Tibial artery (tissue), 4 donors: ENCODE measurements at regions not wholly inside any gene's neighbourhood (a gene's known extent, or its start where the extent isn't known, plus 50 kb on each side); places are given as distances from the start of the nearest gene placed in this dataset.

Experiments
- DNase-seq, 2 donors: peaks; one replicate each; pipeline ENCODE4 v3.0.0-alpha.2; 2019
- H3K27ac ChIP-seq, 2 donors: fragments of 200-600 bp; sonication (generic) in 1 of 2; 1 replicate in 1 of 2; 2 replicates in 1 of 2; pipeline ENCODE4 v1.5.1; 2018 to 2019; ENCODE audit warnings: mild to moderate bottlenecking in 1 of 2
- H3K27me3 ChIP-seq, 2 donors: fragments of 200-600 bp; sonication (generic) in 1 of 2; one replicate each; pipeline versions ENCODE4 v1.5.1 to v1.6.0; 2016 to 2019
- H3K36me3 ChIP-seq, 3 donors: fragments of 200-600 bp; sonication (generic) in 2 of 3; one replicate each; pipeline ENCODE4 v1.5.1; 2016 to 2019; ENCODE audit warnings: mild to moderate bottlenecking in 2 of 3
- H3K4me1 ChIP-seq, 4 donors: fragments of 200-600 bp; sonication (generic) in 2 of 4; 1 replicate in 3 of 4; 2 replicates in 1 of 4; pipeline ENCODE4 v1.5.1; 2016 to 2019
- H3K4me3 ChIP-seq, 2 donors: fragments of 200-600 bp; sonication (generic) in 1 of 2; 1 replicate in 1 of 2; 2 replicates in 1 of 2; pipeline ENCODE4 v1.5.1; 2018 to 2019; ENCODE audit warnings: mild to moderate bottlenecking in 2 of 2
- H3K9me3 ChIP-seq, 3 donors: fragments of 200-600 bp; sonication (generic) in 1 of 3; one replicate each; pipeline ENCODE4 v1.5.1; 2016 to 2019
- intact Hi-C: fragments of 100-400 bp; cut with DNase I; formaldehyde crosslinking; loops from one replicate; pipeline ENCODE4 v1.15.0; 2023; ENCODE audit warnings: low total_unique reads
- TF ChIP-seq, protein P1 (sequence below), 2 experiments: fragments of 200-600 bp in 1 of 2; fragments of 450-650 bp in 1 of 2; IDR thresholded peaks; one replicate each; pipeline ENCODE4 v1.5.1; 2017 to 2019; ENCODE audit warnings: antibody characterized with exemption in 2 of 2, mild to moderate bottlenecking in 1 of 2, moderate library complexity in 1 of 2

DNA sequence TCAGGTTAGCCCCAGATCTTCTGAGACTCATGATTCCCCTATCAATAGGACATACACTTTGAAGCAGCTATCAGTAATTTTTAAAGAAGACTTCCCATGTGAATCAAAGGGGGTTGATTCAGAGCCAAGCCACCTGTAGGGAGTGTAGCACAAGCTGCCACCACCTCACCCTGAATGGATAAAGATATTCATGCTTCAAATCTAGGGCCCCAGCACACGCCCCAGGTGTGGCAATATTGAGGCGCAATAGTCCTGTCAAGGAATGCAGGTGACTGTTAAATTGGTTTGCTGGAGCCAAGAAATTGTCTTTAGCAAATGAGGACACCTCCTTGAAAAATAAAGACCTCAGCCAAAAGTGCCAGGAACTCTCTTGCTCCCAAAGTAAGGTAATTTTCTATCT, 404.4 kb downstream of the MAFB start:
- Histone ChIP-seq H3K27me3 (no peaks in the 10 kb centered on the region), H3K4me3 (no peak overlapping the region), H3K27ac (no peak overlapping the region), H3K9me3 (no peaks in the 10 kb centered on the region), H3K4me1 (peaks cover 0 to 27% (median 15%) of the 10 kb centered on the region in 4 donors), H3K36me3 (no peaks in the 10 kb centered on the region)
- intact Hi-C loops, result no loop called here
- TF ChIP-seq, protein P1, sequence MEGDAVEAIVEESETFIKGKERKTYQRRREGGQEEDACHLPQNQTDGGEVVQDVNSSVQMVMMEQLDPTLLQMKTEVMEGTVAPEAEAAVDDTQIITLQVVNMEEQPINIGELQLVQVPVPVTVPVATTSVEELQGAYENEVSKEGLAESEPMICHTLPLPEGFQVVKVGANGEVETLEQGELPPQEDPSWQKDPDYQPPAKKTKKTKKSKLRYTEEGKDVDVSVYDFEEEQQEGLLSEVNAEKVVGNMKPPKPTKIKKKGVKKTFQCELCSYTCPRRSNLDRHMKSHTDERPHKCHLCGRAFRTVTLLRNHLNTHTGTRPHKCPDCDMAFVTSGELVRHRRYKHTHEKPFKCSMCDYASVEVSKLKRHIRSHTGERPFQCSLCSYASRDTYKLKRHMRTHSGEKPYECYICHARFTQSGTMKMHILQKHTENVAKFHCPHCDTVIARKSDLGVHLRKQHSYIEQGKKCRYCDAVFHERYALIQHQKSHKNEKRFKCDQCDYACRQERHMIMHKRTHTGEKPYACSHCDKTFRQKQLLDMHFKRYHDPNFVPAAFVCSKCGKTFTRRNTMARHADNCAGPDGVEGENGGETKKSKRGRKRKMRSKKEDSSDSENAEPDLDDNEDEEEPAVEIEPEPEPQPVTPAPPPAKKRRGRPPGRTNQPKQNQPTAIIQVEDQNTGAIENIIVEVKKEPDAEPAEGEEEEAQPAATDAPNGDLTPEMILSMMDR (IDR thresholded peaks at IDR 0.05), result no peak
- no peak for DNase-seq

DNA sequence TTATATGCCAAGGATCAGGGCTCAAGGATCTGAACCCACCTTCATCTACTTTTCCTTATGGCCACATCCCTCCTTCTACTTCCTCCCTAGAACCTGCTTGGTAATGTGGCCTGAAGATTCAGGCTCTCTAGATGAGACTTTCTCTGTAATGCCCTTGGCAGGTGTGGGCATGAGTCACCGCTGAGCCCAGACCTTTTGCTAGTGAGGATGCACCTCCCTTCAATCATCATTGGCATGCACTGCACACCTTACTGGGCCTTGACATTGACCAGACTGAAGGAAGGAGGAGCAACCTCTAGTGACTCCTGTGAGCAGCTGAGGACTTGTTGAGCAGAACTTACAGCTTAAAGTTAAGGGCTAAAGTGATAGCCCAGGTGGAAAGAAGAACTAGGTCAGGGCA, 405.3 kb downstream of the MAFB start:
- DNase-seq, result no peak
- Histone ChIP-seq H3K4me1 (peaks cover 0 to 36% (median 17%) of the 10 kb centered on the region in 4 donors), H3K36me3 (no peaks in the 10 kb centered on the region), H3K27ac (no peak overlapping the region), H3K4me3 (no peak overlapping the region), H3K27me3 (no peaks in the 10 kb centered on the region), H3K9me3 (no peaks in the 10 kb centered on the region)
- TF ChIP-seq, protein P1 (IDR thresholded peaks at IDR 0.05), result no peak
- intact Hi-C loops, result no loop called here

DNA sequence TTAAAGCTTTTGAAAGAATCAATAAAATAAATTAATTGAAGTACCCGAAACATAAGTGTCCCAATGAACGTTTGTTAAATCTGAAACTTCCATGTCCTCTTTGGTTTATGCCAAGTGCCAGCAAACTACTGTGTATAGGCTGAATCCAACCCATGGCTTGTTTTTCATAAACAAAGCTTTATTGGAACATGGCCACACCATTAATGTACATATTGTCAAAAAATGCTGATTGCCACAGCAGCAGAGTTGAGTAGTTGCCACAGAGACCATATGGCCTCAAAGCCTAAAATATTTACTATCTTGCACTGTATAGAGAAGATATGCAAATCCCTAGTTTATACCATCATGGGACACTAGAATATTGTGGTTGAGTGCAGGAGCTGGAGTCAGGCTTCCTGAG, 406.1 kb downstream of the MAFB start:
- no peaks in the 10 kb centered on the region for H3K27me3 ChIP-seq
- H3K9me3 ChIP-seq, result no peaks in the 10 kb centered on the region
- H3K4me3 ChIP-seq, result no peak overlapping the region
- TF ChIP-seq, protein P1 (IDR thresholded peaks at IDR 0.05), result no peak
- DNase-seq, result no peak
- H3K4me1 ChIP-seq, result peaks cover 0 to 37% (median 17%) of the 10 kb centered on the region in 4 donors
- intact Hi-C loops, result no loop called here
- no peak overlapping the region for H3K27ac ChIP-seq
- no peaks in the 10 kb centered on the region for H3K36me3 ChIP-seq

DNA sequence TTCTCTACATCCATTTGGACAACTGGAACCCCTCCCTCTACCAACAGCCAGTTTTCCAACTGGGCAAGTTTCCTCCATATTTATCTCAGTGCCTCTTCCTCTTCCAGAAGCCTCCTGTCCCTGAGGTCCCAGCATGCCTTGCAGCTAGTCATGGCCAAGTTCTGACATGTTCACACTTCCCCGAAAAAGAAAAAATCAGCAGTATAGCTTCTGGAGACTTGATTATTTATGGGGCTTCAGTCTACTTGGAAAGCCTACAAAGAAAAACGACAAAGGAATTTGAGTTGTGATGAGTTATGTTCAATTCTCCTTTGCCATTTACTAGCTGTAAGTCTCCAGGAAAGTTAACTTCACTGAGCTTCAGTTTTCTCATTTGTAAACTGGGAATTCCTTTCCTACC, 406.5 kb downstream of the MAFB start:
- H3K4me1 ChIP-seq, result peaks cover 0 to 33% (median 17%) of the 10 kb centered on the region in 4 donors
- no peak overlapping the region for H3K27ac ChIP-seq
- intact Hi-C loops, result no loop called here
- H3K9me3 ChIP-seq, result no peaks in the 10 kb centered on the region
- no peaks in the 10 kb centered on the region for H3K27me3 ChIP-seq
- TF ChIP-seq, protein P1 (IDR thresholded peaks at IDR 0.05), result no peak
- no peaks in the 10 kb centered on the region for H3K36me3 ChIP-seq
- no peak for DNase-seq
- H3K4me3 ChIP-seq, result no peak overlapping the region

DNA sequence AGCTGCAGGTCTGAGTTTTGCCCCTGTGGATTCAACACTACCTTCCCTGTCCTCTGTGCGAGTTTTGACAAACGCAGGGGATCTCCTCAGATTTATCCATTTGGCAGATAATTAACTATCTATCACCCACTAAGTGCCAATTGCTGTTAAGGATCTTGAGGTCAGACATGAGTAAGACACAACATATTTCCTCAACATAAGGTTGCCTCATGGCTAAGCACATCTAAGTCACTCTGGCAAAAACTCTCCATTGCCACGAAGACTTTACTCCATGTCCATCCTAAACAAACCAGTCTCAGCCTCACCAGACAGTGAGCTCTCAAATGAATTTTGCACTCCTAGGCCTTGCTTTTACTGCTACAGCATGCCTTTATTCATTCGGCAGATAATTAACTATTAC, 408.4 kb downstream of the MAFB start:
- H3K27me3 ChIP-seq, result no peaks in the 10 kb centered on the region
- no peaks in the 10 kb centered on the region for H3K9me3 ChIP-seq
- H3K4me3 ChIP-seq, result no peak overlapping the region
- no peaks in the 10 kb centered on the region for H3K36me3 ChIP-seq
- H3K4me1 ChIP-seq, result peaks cover 0 to 19% (median 3%) of the 10 kb centered on the region in 4 donors
- no peak overlapping the region for H3K27ac ChIP-seq
- TF ChIP-seq, protein P1 (IDR thresholded peaks at IDR 0.05), result no peak
- intact Hi-C loops, result no loop called here
- no peak for DNase-seq

DNA sequence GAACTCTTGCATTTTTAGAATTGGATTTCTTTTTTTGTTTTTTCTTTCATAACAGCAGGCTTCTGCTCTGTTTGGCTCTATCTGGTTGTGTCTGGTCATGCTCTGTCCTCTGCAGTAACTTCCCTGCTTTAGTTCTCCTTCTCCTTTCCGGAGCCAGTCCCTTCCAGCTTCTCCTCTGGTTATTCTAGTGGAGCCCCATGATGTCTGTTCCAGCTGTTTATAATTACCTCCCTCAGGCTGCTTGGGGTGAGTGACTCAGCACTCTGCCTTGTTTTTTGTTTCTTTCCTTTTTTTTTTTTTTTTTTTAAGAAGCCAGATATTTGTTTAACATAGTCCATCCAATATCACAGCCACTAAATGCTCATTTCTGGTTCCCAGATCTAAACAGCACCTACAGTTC, 409.6 kb downstream of the MAFB start:
- Histone ChIP-seq H3K9me3 (no peaks in the 10 kb centered on the region), H3K36me3 (no peaks in the 10 kb centered on the region), H3K4me3 (no peak overlapping the region), H3K4me1 (peaks cover 0 to 19% (median 3%) of the 10 kb centered on the region in 4 donors), H3K27me3 (no peaks in the 10 kb centered on the region), H3K27ac (peak overlapping the region in 1 of 2 donors; percentile 26)
- TF ChIP-seq, protein P1 (IDR thresholded peaks at IDR 0.05), result no peak
- DNase-seq, result peak; percentile 72 to 80
- intact Hi-C loops, result no loop called here
